H1 (cell line): ENCODE measurements at regions not wholly inside any gene's neighbourhood (a gene's known extent, or its start where the extent isn't known, plus 50 kb on each side); places are given as distances from the start of the nearest gene placed in this dataset.

Experiments used
- CTCF ChIA-PET: fragments of 300-600 bp; sonication (Branson Sonifier 250); formaldehyde crosslinking; loops from one replicate; lab custom pipeline; 2021; ENCODE audit not compliant: partially characterized antibody; lab: Charles Lee
- POLR2A ChIA-PET: fragments of 300-600 bp; sonication (Branson Sonifier 250); formaldehyde crosslinking; loops from one replicate; lab custom pipeline; 2021; ENCODE audit warnings: inconsistent platforms; ENCODE audit not compliant: partially characterized antibody; lab: Charles Lee
- DNase-seq, 2 experiments: peaks; one replicate each; pipeline versions ENCODE4 v3.0.0 to v3.0.0-alpha.2; 2010 to 2022; ENCODE audit warnings: low spot score in 2 of 2, low read depth in 1 of 2, mixed read lengths in 1 of 2
- FAIRE-seq: peaks from 2 replicates; lab custom pipeline; 2011; peaks lifted over from hg19 to GRCh38; lab: Jason Lieb, UNC
- H2AFZ ChIP-seq: 2 replicates; pipeline ENCODE4 v1.8.1; 2012; ENCODE audit warnings: low read length, inconsistent platforms
- H2AK5ac ChIP-seq: 2 replicates; pipeline ENCODE4 v1.6.1; 2013; ENCODE audit warnings: low read depth, low read length
- H2BK120ac ChIP-seq: replicated peaks from 2 replicates; pipeline ENCODE3; 2013; ENCODE audit warnings: low read depth, low read length, inconsistent platforms
- H2BK12ac ChIP-seq: 2 replicates; pipeline ENCODE4 v1.6.1; 2013; ENCODE audit warnings: low read depth, low read length
- H2BK15ac ChIP-seq: 2 replicates; pipeline ENCODE4 v1.6.1; 2013; ENCODE audit warnings: low read length
- H2BK20ac ChIP-seq: 2 replicates; pipeline ENCODE4 v1.6.1; 2013; ENCODE audit warnings: low read length
- H2BK5ac ChIP-seq: 2 replicates; pipeline ENCODE4 v1.6.1; 2013; ENCODE audit warnings: low read depth, low read length
- H3K14ac ChIP-seq: 2 replicates; pipeline ENCODE4 v1.6.1; 2013; ENCODE audit warnings: inconsistent platforms; ENCODE audit not compliant: insufficient read length
- H3K18ac ChIP-seq: 2 replicates; pipeline ENCODE4 v1.6.1; 2013; ENCODE audit warnings: low read length; ENCODE audit errors: extremely low read depth
- H3K23ac ChIP-seq: 2 replicates; pipeline ENCODE4 v1.6.1; 2013; ENCODE audit warnings: inconsistent platforms; ENCODE audit not compliant: insufficient read length
- H3K23me2 ChIP-seq: 2 replicates; pipeline ENCODE4 v1.6.1; 2013; ENCODE audit warnings: low read depth, low read length
- H3K27ac ChIP-seq: 2 replicates; pipeline ENCODE4 v1.6.1; 2011; ENCODE audit warnings: low read depth, low read length, inconsistent platforms
- H3K27me3 ChIP-seq, 4 experiments: replicated peaks in 1 of 4; 1 replicate in 1 of 4; 2 replicates in 3 of 4; pipeline versions ENCODE4 v1.6.1 to v1.8.1; 2011 to 2013; ENCODE audit warnings: low read length in 3 of 4, mild to moderate bottlenecking in 3 of 4, inconsistent platforms in 2 of 4, mixed read lengths in 2 of 4, moderate library complexity in 1 of 4; ENCODE audit not compliant: control insufficient read depth in 3 of 4, insufficient read depth in 3 of 4; ENCODE audit errors: extremely low read depth in 1 of 4
- H3K36me3 ChIP-seq, 4 experiments: 2 replicates each; pipeline versions ENCODE4 v1.6.1 to v1.8.1; 2011 to 2013; ENCODE audit warnings: mild to moderate bottlenecking in 4 of 4, low read length in 3 of 4, moderate library complexity in 2 of 4, control low read depth in 1 of 4, inconsistent platforms in 1 of 4; ENCODE audit not compliant: insufficient read depth in 4 of 4, control insufficient read depth in 2 of 4
- H3K4ac ChIP-seq: replicated peaks from 2 replicates; pipeline ENCODE3; 2013; ENCODE audit warnings: low read length, low read depth, mixed read lengths, inconsistent platforms; ENCODE audit not compliant: insufficient read length
- H3K4me1 ChIP-seq, 4 experiments: replicated peaks in 1 of 4; 1 replicate in 1 of 4; 2 replicates in 3 of 4; pipeline versions ENCODE4 v1.6.1 to v1.8.1; 2011 to 2013; ENCODE audit warnings: low read length in 3 of 4, inconsistent platforms in 2 of 4, mixed read lengths in 1 of 4; ENCODE audit not compliant: insufficient read depth in 4 of 4, control insufficient read depth in 3 of 4
- H3K4me2 ChIP-seq, 2 experiments: 2 replicates each; pipeline versions ENCODE4 v1.6.1 to v1.8.1; 2011 to 2013; ENCODE audit warnings: low read depth in 2 of 2, low read length in 2 of 2, control low read depth in 1 of 2, inconsistent platforms in 1 of 2, mild to moderate bottlenecking in 1 of 2; ENCODE audit not compliant: insufficient read depth in 1 of 2
- H3K4me3 ChIP-seq, 4 experiments: fragments of 200-600, 300-600 bp in 1 of 4; sonication (generic), shearing (Covaris generic), sonication (Bioruptor Twin) in 1 of 4; 2 replicates each; pipeline versions ENCODE4 v1.5.1 to v1.8.1; 2011 to 2016; ENCODE audit warnings: low read length in 4 of 4, low read depth in 3 of 4, control low read depth in 2 of 4, inconsistent platforms in 2 of 4, mild to moderate bottlenecking in 2 of 4, mixed read lengths in 1 of 4, moderate library complexity in 1 of 4; ENCODE audit not compliant: insufficient read depth in 2 of 4; ENCODE audit errors: extremely low read depth in 1 of 4
- H3K56ac ChIP-seq: replicated peaks from 2 replicates; pipeline ENCODE3; 2013; ENCODE audit warnings: low read depth, mild to moderate bottlenecking, mixed read lengths, low read length, inconsistent platforms; ENCODE audit not compliant: insufficient read length
- H3K79me1 ChIP-seq: 2 replicates; pipeline ENCODE4 v1.6.1; 2013; ENCODE audit warnings: low read depth, low read length, control low read depth
- H3K79me2 ChIP-seq, 2 experiments: 2 replicates each; pipeline versions ENCODE4 v1.6.1 to v1.8.1; 2012 to 2013; ENCODE audit warnings: low read length in 2 of 2, mild to moderate bottlenecking in 2 of 2, inconsistent platforms in 1 of 2; ENCODE audit not compliant: insufficient read depth in 2 of 2, control insufficient read depth in 1 of 2
- H3K9ac ChIP-seq, 4 experiments: replicated peaks in 1 of 4; 1 replicate in 1 of 4; 2 replicates in 3 of 4; pipeline versions ENCODE4 v1.6.1 to v1.8.1; 2011 to 2013; ENCODE audit warnings: low read depth in 3 of 4, low read length in 3 of 4, control low read depth in 2 of 4, mild to moderate bottlenecking in 2 of 4, moderate library complexity in 2 of 4, inconsistent platforms in 1 of 4; ENCODE audit errors: extremely low read depth in 1 of 4
- H3K9me3 ChIP-seq, 2 experiments: 2 replicates each; pipeline versions ENCODE4 v1.6.1 to v1.8.1; 2012 to 2013; ENCODE audit warnings: mild to moderate bottlenecking in 2 of 2, moderate library complexity in 2 of 2, control low read depth in 1 of 2, inconsistent platforms in 1 of 2, low read depth in 1 of 2, low read length in 1 of 2, mixed read lengths in 1 of 2; ENCODE audit not compliant: insufficient read depth in 2 of 2
- H4K20me1 ChIP-seq, 2 experiments: replicated peaks in 1 of 2; 2 replicates each; pipeline versions ENCODE3 to v1.8.1; 2011 to 2013; ENCODE audit warnings: inconsistent platforms in 2 of 2, low read length in 2 of 2, mild to moderate bottlenecking in 1 of 2; ENCODE audit not compliant: insufficient read depth in 2 of 2, control insufficient read depth in 1 of 2
- H4K5ac ChIP-seq: 2 replicates; pipeline ENCODE4 v1.6.1; 2013; ENCODE audit warnings: low read length, low read depth, mixed read lengths, inconsistent platforms; ENCODE audit not compliant: insufficient read length
- H4K8ac ChIP-seq: 2 replicates; pipeline ENCODE4 v1.8.0; 2013; ENCODE audit warnings: mild to moderate bottlenecking, moderate library complexity, low read length, inconsistent platforms; ENCODE audit not compliant: insufficient read depth; ENCODE audit errors: extremely low read depth
- H4K91ac ChIP-seq: replicated peaks from 2 replicates; pipeline ENCODE3; 2013; ENCODE audit warnings: low read length, mixed read lengths, inconsistent platforms; ENCODE audit not compliant: insufficient read length
- MAFK ChIP-seq: IDR thresholded peaks from 2 replicates; pipeline ENCODE4 v1.6.1; 2012; ENCODE audit warnings: low read depth, mild to moderate bottlenecking, improper control_type of control experiment, low read length
- PHF8 ChIP-seq: fragments of 200-600 bp; sonication (generic); conservative IDR thresholded peaks from 2 replicates; pipeline ENCODE4 v1.7.1; 2012; ENCODE audit warnings: low read depth, mild to moderate bottlenecking, inconsistent platforms, low read length, moderate library complexity
- POLR2A ChIP-seq, 2 experiments: IDR thresholded peaks; 1 replicate in 1 of 2; 2 replicates in 1 of 2; pipeline ENCODE4 v1.6.1; 2011; ENCODE audit warnings: low read depth in 2 of 2, low read length in 2 of 2, mild to moderate bottlenecking in 2 of 2; ENCODE audit errors: control extremely low read depth in 1 of 2
- RXRA ChIP-seq: IDR thresholded peaks from 2 replicates; pipeline ENCODE4 v1.6.1; 2011; ENCODE audit warnings: low read depth, mild to moderate bottlenecking, low read length, moderate library complexity; ENCODE audit not compliant: insufficient read depth
- SAP30 ChIP-seq: fragments of 300-600 bp; sonication (generic); IDR thresholded peaks from 2 replicates; pipeline ENCODE4 v1.7.1; 2012; ENCODE audit warnings: low read length, moderate library complexity, mild to moderate bottlenecking, inconsistent platforms; ENCODE audit not compliant: insufficient read depth, insufficient replicate concordance
- TCF12 ChIP-seq: IDR thresholded peaks from 2 replicates; pipeline ENCODE4 v1.6.1; 2011; ENCODE audit warnings: low read depth, mild to moderate bottlenecking, low read length
- USF2 ChIP-seq: IDR thresholded peaks from 2 replicates; pipeline ENCODE4 v1.6.1; 2011; ENCODE audit warnings: low read length, improper control_type of control experiment
- WGBS, 2 experiments: shearing (Covaris generic) in 1 of 2; methylation state at CpG; one replicate each; pipeline versions ENCODE4 v1.1.6 to v1.1.7; 2013 to 2015; ENCODE audit warnings: low lambda C conversion rate in 2 of 2, mixed read lengths in 2 of 2, inconsistent platforms in 1 of 2, low coverage in 1 of 2, missing lambda C conversion rate in 1 of 2; ENCODE audit not compliant: insufficient replicate concordance in 2 of 2, insufficient coverage in 1 of 2, insufficient read length in 1 of 2; ENCODE audit errors: extremely low coverage in 1 of 2, missing lambda C conversion rate in 1 of 2; 5-methylcytosine and 5-hydroxymethylcytosine counted together
- TF ChIP-seq, protein P1 (sequence below): IDR thresholded peaks from 2 replicates; pipeline ENCODE4 v1.6.1; 2012; ENCODE audit warnings: low read length, inconsistent platforms
- TF ChIP-seq, protein P2 (sequence below), 3 experiments: IDR thresholded peaks; 1 replicate in 2 of 3; 2 replicates in 1 of 3; pipeline versions ENCODE4 v1.5.1 to v1.6.1; 2011; ENCODE audit warnings: low read length in 3 of 3, mild to moderate bottlenecking in 3 of 3, inconsistent platforms in 2 of 3, low read depth in 1 of 3, moderate library complexity in 1 of 3; ENCODE audit not compliant: insufficient read depth in 1 of 3; ENCODE audit errors: control extremely low read depth in 1 of 3

- Histone ChIP-seq H3K4me3 (no peak overlapping the region), H3K79me1 (no peaks in the 10 kb centered on the region), H4K8ac (no peak overlapping the region), H3K27me3 (no peaks in the 10 kb centered on the region; a peak in 1 of 7 replicates), H3K14ac (no peak overlapping the region), H3K36me3 (no peaks in the 10 kb centered on the region), H3K4me2 (no peak overlapping the region), H3K23me2 (no peaks in the 10 kb centered on the region), H3K27ac (no peak overlapping the region), H3K56ac (no peak overlapping the region), H3K23ac (no peak overlapping the region), H3K79me2 (no peaks in the 10 kb centered on the region), H2BK120ac (no peak overlapping the region), H3K18ac (no peak overlapping the region), H2BK20ac (no peak overlapping the region), H2BK15ac (no peak overlapping the region), H2BK12ac (no peak overlapping the region), H4K20me1 (no peaks in the 10 kb centered on the region), H2AFZ (no peak overlapping the region), H2BK5ac (no peak overlapping the region), H4K91ac (no peak overlapping the region), H3K4ac (no peak overlapping the region), H3K9ac (no peak overlapping the region), H4K5ac (no peak overlapping the region), H2AK5ac (no peak overlapping the region), H3K9me3 (no peaks in the 10 kb centered on the region), H3K4me1 (no peaks in the 10 kb centered on the region)
- ChIA-PET CTCF (interaction anchor here (1.2 kb wide), 1 partner anchor 73 kb away, joined by 3 read pairs; no protein-coding TSS in a partner anchor), POLR2A (no interaction called here)
- DNase-seq (no peak), FAIRE-seq (no peak)
- WGBS, 2 experiments: 91% methylated on average over 6 of the region's 6 CpGs; no CpG with 5 or more reads in 1 of the 2 experiments
- TF ChIP-seq POLR2A (IDR thresholded peaks at IDR 0.05; ENCODE audit: control extremely low read depth in 1 of 2, low read depth in 2 of 2, low read length in 2 of 2) (no peak), USF2 (no peak), TCF12 (no peak), MAFK (no peak), RXRA (no peak), SAP30 (no peak), PHF8 (no peak)
- TF ChIP-seq, protein P1, sequence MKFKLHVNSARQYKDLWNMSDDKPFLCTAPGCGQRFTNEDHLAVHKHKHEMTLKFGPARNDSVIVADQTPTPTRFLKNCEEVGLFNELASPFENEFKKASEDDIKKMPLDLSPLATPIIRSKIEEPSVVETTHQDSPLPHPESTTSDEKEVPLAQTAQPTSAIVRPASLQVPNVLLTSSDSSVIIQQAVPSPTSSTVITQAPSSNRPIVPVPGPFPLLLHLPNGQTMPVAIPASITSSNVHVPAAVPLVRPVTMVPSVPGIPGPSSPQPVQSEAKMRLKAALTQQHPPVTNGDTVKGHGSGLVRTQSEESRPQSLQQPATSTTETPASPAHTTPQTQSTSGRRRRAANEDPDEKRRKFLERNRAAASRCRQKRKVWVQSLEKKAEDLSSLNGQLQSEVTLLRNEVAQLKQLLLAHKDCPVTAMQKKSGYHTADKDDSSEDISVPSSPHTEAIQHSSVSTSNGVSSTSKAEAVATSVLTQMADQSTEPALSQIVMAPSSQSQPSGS: no peak
- TF ChIP-seq, protein P2, sequence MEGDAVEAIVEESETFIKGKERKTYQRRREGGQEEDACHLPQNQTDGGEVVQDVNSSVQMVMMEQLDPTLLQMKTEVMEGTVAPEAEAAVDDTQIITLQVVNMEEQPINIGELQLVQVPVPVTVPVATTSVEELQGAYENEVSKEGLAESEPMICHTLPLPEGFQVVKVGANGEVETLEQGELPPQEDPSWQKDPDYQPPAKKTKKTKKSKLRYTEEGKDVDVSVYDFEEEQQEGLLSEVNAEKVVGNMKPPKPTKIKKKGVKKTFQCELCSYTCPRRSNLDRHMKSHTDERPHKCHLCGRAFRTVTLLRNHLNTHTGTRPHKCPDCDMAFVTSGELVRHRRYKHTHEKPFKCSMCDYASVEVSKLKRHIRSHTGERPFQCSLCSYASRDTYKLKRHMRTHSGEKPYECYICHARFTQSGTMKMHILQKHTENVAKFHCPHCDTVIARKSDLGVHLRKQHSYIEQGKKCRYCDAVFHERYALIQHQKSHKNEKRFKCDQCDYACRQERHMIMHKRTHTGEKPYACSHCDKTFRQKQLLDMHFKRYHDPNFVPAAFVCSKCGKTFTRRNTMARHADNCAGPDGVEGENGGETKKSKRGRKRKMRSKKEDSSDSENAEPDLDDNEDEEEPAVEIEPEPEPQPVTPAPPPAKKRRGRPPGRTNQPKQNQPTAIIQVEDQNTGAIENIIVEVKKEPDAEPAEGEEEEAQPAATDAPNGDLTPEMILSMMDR (IDR thresholded peaks at IDR 0.05; ENCODE audit: control extremely low read depth in 1 of 3, insufficient read depth in 1 of 3, low read depth in 1 of 3, low read length in 3 of 3): no peak
Observed at GRCh38 chr7:32283546-32283945, 206.6 kb downstream of the LSM5 start.
